ENCODE measurements at regions not wholly inside any gene's neighbourhood (a gene's known extent, or its start where the extent isn't known, plus 50 kb on each side); places are given as distances from the start of the nearest gene placed in this dataset.

GRCh38 chr13:50581586-50582196 lies 261.8 kb downstream of the DLEU7 start:
- H2AFZ ChIP-seq (ENCODE audit: low read length): no peak overlapping the region

GRCh38 chr13:50584856-50585580 lies 258.5 kb downstream of the DLEU7 start:
- no peak overlapping the region for H3K9ac ChIP-seq (ENCODE audit: insufficient read depth, low read length)
- H3K36me3 ChIP-seq (ENCODE audit: control insufficient read depth, insufficient read depth, low read length): no peaks in the 10 kb centered on the region
- H3K4me2 ChIP-seq (ENCODE audit: extremely low read depth, insufficient read depth, low read length): no peak overlapping the region
- TF ChIP-seq CTCF (conservative IDR thresholded peaks at IDR 0.05 in 1 of 2, IDR thresholded peaks at IDR 0.05 in 1 of 2; ENCODE audit: low read depth in 1 of 2, low read length in 2 of 2): no peak
- TF ChIP-seq EZH2 (IDR thresholded peaks at IDR 0.05; ENCODE audit: low read length, missing control alignments): no peak
- H3K27me3 ChIP-seq (ENCODE audit: control insufficient read depth, insufficient read depth, low read length): no peaks in the 10 kb centered on the region
- H3K4me1 ChIP-seq (ENCODE audit: control insufficient read depth, extremely low read depth, insufficient read depth, low read length): peaks cover 11% of the 10 kb centered on the region
- no peaks in the 10 kb centered on the region for H4K20me1 ChIP-seq (ENCODE audit: control insufficient read depth, extremely low read depth, insufficient read depth, low read length)
- H3K79me2 ChIP-seq (ENCODE audit: control insufficient read depth, insufficient read depth, low read length): no peaks in the 10 kb centered on the region
- H2AFZ ChIP-seq (ENCODE audit: low read length): no peak overlapping the region
- no peak for DNase-seq (ENCODE audit: low read depth in 2 of 2)
- no peak overlapping the region for H3K4me3 ChIP-seq (replicated peaks in 1 of 4; ENCODE audit: control extremely low read depth in 1 of 4, insufficient read depth in 1 of 4, low read depth in 3 of 4, low read length in 4 of 4)
- H3K27ac ChIP-seq (ENCODE audit: insufficient read depth, low read length): no peak overlapping the region
- no peaks in the 10 kb centered on the region for H3K9me3 ChIP-seq (ENCODE audit: control insufficient read depth, insufficient read depth, low read depth, low read length)

More at GRCh38 chr13:50581586-50582196, 261.8 kb downstream of the DLEU7 start:
- Histone ChIP-seq H3K4me2 (ENCODE audit: extremely low read depth, insufficient read depth, low read length) (no peak overlapping the region), H3K9ac (ENCODE audit: insufficient read depth, low read length) (no peak overlapping the region), H3K36me3 (ENCODE audit: control insufficient read depth, insufficient read depth, low read length) (no peaks in the 10 kb centered on the region), H3K27ac (ENCODE audit: insufficient read depth, low read length) (no peak overlapping the region), H3K27me3 (ENCODE audit: control insufficient read depth, insufficient read depth, low read length) (no peaks in the 10 kb centered on the region), H3K79me2 (ENCODE audit: control insufficient read depth, insufficient read depth, low read length) (no peaks in the 10 kb centered on the region), H4K20me1 (ENCODE audit: control insufficient read depth, extremely low read depth, insufficient read depth, low read length) (no peaks in the 10 kb centered on the region), H3K9me3 (ENCODE audit: control insufficient read depth, insufficient read depth, low read depth, low read length) (no peaks in the 10 kb centered on the region), H3K4me1 (ENCODE audit: control insufficient read depth, extremely low read depth, insufficient read depth, low read length) (no peaks in the 10 kb centered on the region), H3K4me3 (replicated peaks in 1 of 4; ENCODE audit: control extremely low read depth in 1 of 4, insufficient read depth in 1 of 4, low read depth in 3 of 4, low read length in 4 of 4) (no peak overlapping the region)
- DNase-seq (ENCODE audit: low read depth in 2 of 2): no peak
- no peak for TF ChIP-seq CTCF (conservative IDR thresholded peaks at IDR 0.05 in 1 of 2, IDR thresholded peaks at IDR 0.05 in 1 of 2; ENCODE audit: low read depth in 1 of 2, low read length in 2 of 2)
- no peak for TF ChIP-seq EZH2 (IDR thresholded peaks at IDR 0.05; ENCODE audit: low read length, missing control alignments)

GRCh38 chr13:50585674-50586413 lies 257.6 kb downstream of the DLEU7 start:
- Histone ChIP-seq H3K36me3 (ENCODE audit: control insufficient read depth, insufficient read depth, low read length) (no peaks in the 10 kb centered on the region), H4K20me1 (ENCODE audit: control insufficient read depth, extremely low read depth, insufficient read depth, low read length) (no peaks in the 10 kb centered on the region), H3K4me2 (ENCODE audit: extremely low read depth, insufficient read depth, low read length) (no peak overlapping the region), H3K4me1 (ENCODE audit: control insufficient read depth, extremely low read depth, insufficient read depth, low read length) (peaks cover 11% of the 10 kb centered on the region), H3K79me2 (ENCODE audit: control insufficient read depth, insufficient read depth, low read length) (no peaks in the 10 kb centered on the region), H3K9ac (ENCODE audit: insufficient read depth, low read length) (no peak overlapping the region), H3K27me3 (ENCODE audit: control insufficient read depth, insufficient read depth, low read length) (no peaks in the 10 kb centered on the region), H3K4me3 (replicated peaks in 1 of 4; ENCODE audit: control extremely low read depth in 1 of 4, insufficient read depth in 1 of 4, low read depth in 3 of 4, low read length in 4 of 4) (no peak overlapping the region), H3K9me3 (ENCODE audit: control insufficient read depth, insufficient read depth, low read depth, low read length) (no peaks in the 10 kb centered on the region), H2AFZ (ENCODE audit: low read length) (no peak overlapping the region), H3K27ac (ENCODE audit: insufficient read depth, low read length) (no peak overlapping the region)
- TF ChIP-seq EZH2 (IDR thresholded peaks at IDR 0.05; ENCODE audit: low read length, missing control alignments): no peak
- no peak for TF ChIP-seq CTCF (conservative IDR thresholded peaks at IDR 0.05 in 1 of 2, IDR thresholded peaks at IDR 0.05 in 1 of 2; ENCODE audit: low read depth in 1 of 2, low read length in 2 of 2)
- no peak for DNase-seq (ENCODE audit: low read depth in 2 of 2)

All from fibroblast of lung (primary cell).